H1 (cell line): ENCODE measurements at regions not wholly inside any gene's neighbourhood (a gene's known extent, or its start where the extent isn't known, plus 50 kb on each side); places are given as distances from the start of the nearest gene placed in this dataset.

Experiments used
- CTCF ChIA-PET: fragments of 300-600 bp; sonication (Branson Sonifier 250); formaldehyde crosslinking; loops from one replicate; lab custom pipeline; 2021; ENCODE audit not compliant: partially characterized antibody; lab: Charles Lee
- POLR2A ChIA-PET: fragments of 300-600 bp; sonication (Branson Sonifier 250); formaldehyde crosslinking; loops from one replicate; lab custom pipeline; 2021; ENCODE audit warnings: inconsistent platforms; ENCODE audit not compliant: partially characterized antibody; lab: Charles Lee
- DNase-seq, 2 experiments: peaks; one replicate each; pipeline versions ENCODE4 v3.0.0 to v3.0.0-alpha.2; 2010 to 2022; ENCODE audit warnings: low spot score in 2 of 2, low read depth in 1 of 2, mixed read lengths in 1 of 2
- FAIRE-seq: peaks from 2 replicates; lab custom pipeline; 2011; peaks lifted over from hg19 to GRCh38; lab: Jason Lieb, UNC
- H2AFZ ChIP-seq: 2 replicates; pipeline ENCODE4 v1.8.1; 2012; ENCODE audit warnings: low read length, inconsistent platforms
- H2AK5ac ChIP-seq: 2 replicates; pipeline ENCODE4 v1.6.1; 2013; ENCODE audit warnings: low read depth, low read length
- H2BK120ac ChIP-seq: replicated peaks from 2 replicates; pipeline ENCODE3; 2013; ENCODE audit warnings: low read depth, low read length, inconsistent platforms
- H2BK12ac ChIP-seq: 2 replicates; pipeline ENCODE4 v1.6.1; 2013; ENCODE audit warnings: low read depth, low read length
- H2BK15ac ChIP-seq: 2 replicates; pipeline ENCODE4 v1.6.1; 2013; ENCODE audit warnings: low read length
- H2BK20ac ChIP-seq: 2 replicates; pipeline ENCODE4 v1.6.1; 2013; ENCODE audit warnings: low read length
- H2BK5ac ChIP-seq: 2 replicates; pipeline ENCODE4 v1.6.1; 2013; ENCODE audit warnings: low read depth, low read length
- H3K14ac ChIP-seq: 2 replicates; pipeline ENCODE4 v1.6.1; 2013; ENCODE audit warnings: inconsistent platforms; ENCODE audit not compliant: insufficient read length
- H3K18ac ChIP-seq: 2 replicates; pipeline ENCODE4 v1.6.1; 2013; ENCODE audit warnings: low read length; ENCODE audit errors: extremely low read depth
- H3K23ac ChIP-seq: 2 replicates; pipeline ENCODE4 v1.6.1; 2013; ENCODE audit warnings: inconsistent platforms; ENCODE audit not compliant: insufficient read length
- H3K23me2 ChIP-seq: 2 replicates; pipeline ENCODE4 v1.6.1; 2013; ENCODE audit warnings: low read depth, low read length
- H3K27ac ChIP-seq: 2 replicates; pipeline ENCODE4 v1.6.1; 2011; ENCODE audit warnings: low read depth, low read length, inconsistent platforms
- H3K27me3 ChIP-seq, 4 experiments: replicated peaks in 1 of 4; 1 replicate in 1 of 4; 2 replicates in 3 of 4; pipeline versions ENCODE4 v1.6.1 to v1.8.1; 2011 to 2013; ENCODE audit warnings: low read length in 3 of 4, mild to moderate bottlenecking in 3 of 4, inconsistent platforms in 2 of 4, mixed read lengths in 2 of 4, moderate library complexity in 1 of 4; ENCODE audit not compliant: control insufficient read depth in 3 of 4, insufficient read depth in 3 of 4; ENCODE audit errors: extremely low read depth in 1 of 4
- H3K36me3 ChIP-seq, 4 experiments: 2 replicates each; pipeline versions ENCODE4 v1.6.1 to v1.8.1; 2011 to 2013; ENCODE audit warnings: mild to moderate bottlenecking in 4 of 4, low read length in 3 of 4, moderate library complexity in 2 of 4, control low read depth in 1 of 4, inconsistent platforms in 1 of 4; ENCODE audit not compliant: insufficient read depth in 4 of 4, control insufficient read depth in 2 of 4
- H3K4ac ChIP-seq: replicated peaks from 2 replicates; pipeline ENCODE3; 2013; ENCODE audit warnings: low read length, low read depth, mixed read lengths, inconsistent platforms; ENCODE audit not compliant: insufficient read length
- H3K4me1 ChIP-seq, 4 experiments: replicated peaks in 1 of 4; 1 replicate in 1 of 4; 2 replicates in 3 of 4; pipeline versions ENCODE4 v1.6.1 to v1.8.1; 2011 to 2013; ENCODE audit warnings: low read length in 3 of 4, inconsistent platforms in 2 of 4, mixed read lengths in 1 of 4; ENCODE audit not compliant: insufficient read depth in 4 of 4, control insufficient read depth in 3 of 4
- H3K4me2 ChIP-seq, 2 experiments: 2 replicates each; pipeline versions ENCODE4 v1.6.1 to v1.8.1; 2011 to 2013; ENCODE audit warnings: low read depth in 2 of 2, low read length in 2 of 2, control low read depth in 1 of 2, inconsistent platforms in 1 of 2, mild to moderate bottlenecking in 1 of 2; ENCODE audit not compliant: insufficient read depth in 1 of 2
- H3K4me3 ChIP-seq, 4 experiments: fragments of 200-600, 300-600 bp in 1 of 4; sonication (generic), shearing (Covaris generic), sonication (Bioruptor Twin) in 1 of 4; 2 replicates each; pipeline versions ENCODE4 v1.5.1 to v1.8.1; 2011 to 2016; ENCODE audit warnings: low read length in 4 of 4, low read depth in 3 of 4, control low read depth in 2 of 4, inconsistent platforms in 2 of 4, mild to moderate bottlenecking in 2 of 4, mixed read lengths in 1 of 4, moderate library complexity in 1 of 4; ENCODE audit not compliant: insufficient read depth in 2 of 4; ENCODE audit errors: extremely low read depth in 1 of 4
- H3K56ac ChIP-seq: replicated peaks from 2 replicates; pipeline ENCODE3; 2013; ENCODE audit warnings: low read depth, mild to moderate bottlenecking, mixed read lengths, low read length, inconsistent platforms; ENCODE audit not compliant: insufficient read length
- H3K79me1 ChIP-seq: 2 replicates; pipeline ENCODE4 v1.6.1; 2013; ENCODE audit warnings: low read depth, low read length, control low read depth
- H3K79me2 ChIP-seq, 2 experiments: 2 replicates each; pipeline versions ENCODE4 v1.6.1 to v1.8.1; 2012 to 2013; ENCODE audit warnings: low read length in 2 of 2, mild to moderate bottlenecking in 2 of 2, inconsistent platforms in 1 of 2; ENCODE audit not compliant: insufficient read depth in 2 of 2, control insufficient read depth in 1 of 2
- H3K9ac ChIP-seq, 4 experiments: replicated peaks in 1 of 4; 1 replicate in 1 of 4; 2 replicates in 3 of 4; pipeline versions ENCODE4 v1.6.1 to v1.8.1; 2011 to 2013; ENCODE audit warnings: low read depth in 3 of 4, low read length in 3 of 4, control low read depth in 2 of 4, mild to moderate bottlenecking in 2 of 4, moderate library complexity in 2 of 4, inconsistent platforms in 1 of 4; ENCODE audit errors: extremely low read depth in 1 of 4
- H3K9me3 ChIP-seq, 2 experiments: 2 replicates each; pipeline versions ENCODE4 v1.6.1 to v1.8.1; 2012 to 2013; ENCODE audit warnings: mild to moderate bottlenecking in 2 of 2, moderate library complexity in 2 of 2, control low read depth in 1 of 2, inconsistent platforms in 1 of 2, low read depth in 1 of 2, low read length in 1 of 2, mixed read lengths in 1 of 2; ENCODE audit not compliant: insufficient read depth in 2 of 2
- H4K20me1 ChIP-seq, 2 experiments: replicated peaks in 1 of 2; 2 replicates each; pipeline versions ENCODE3 to v1.8.1; 2011 to 2013; ENCODE audit warnings: inconsistent platforms in 2 of 2, low read length in 2 of 2, mild to moderate bottlenecking in 1 of 2; ENCODE audit not compliant: insufficient read depth in 2 of 2, control insufficient read depth in 1 of 2
- H4K5ac ChIP-seq: 2 replicates; pipeline ENCODE4 v1.6.1; 2013; ENCODE audit warnings: low read length, low read depth, mixed read lengths, inconsistent platforms; ENCODE audit not compliant: insufficient read length
- H4K8ac ChIP-seq: 2 replicates; pipeline ENCODE4 v1.8.0; 2013; ENCODE audit warnings: mild to moderate bottlenecking, moderate library complexity, low read length, inconsistent platforms; ENCODE audit not compliant: insufficient read depth; ENCODE audit errors: extremely low read depth
- H4K91ac ChIP-seq: replicated peaks from 2 replicates; pipeline ENCODE3; 2013; ENCODE audit warnings: low read length, mixed read lengths, inconsistent platforms; ENCODE audit not compliant: insufficient read length
- BRCA1 ChIP-seq: IDR thresholded peaks from 2 replicates; pipeline ENCODE4 v1.6.1; 2012; ENCODE audit warnings: low read depth, low read length, improper control_type of control experiment
- CHD2 ChIP-seq: IDR thresholded peaks from 2 replicates; pipeline ENCODE4 v1.6.1; 2012; ENCODE audit warnings: low read length, improper control_type of control experiment
- EGR1 ChIP-seq: IDR thresholded peaks from 2 replicates; pipeline ENCODE4 v1.6.1; 2011; ENCODE audit warnings: low read depth, low read length, borderline replicate concordance
- EZH2 ChIP-seq: fragments of 200-600 bp; sonication (generic); IDR thresholded peaks from 2 replicates; pipeline ENCODE4 v1.7.1; 2012; ENCODE audit warnings: low read depth, mild to moderate bottlenecking, moderate library complexity, low read length, inconsistent platforms; ENCODE audit not compliant: severe bottlenecking
- FOSL1 ChIP-seq: IDR thresholded peaks from 2 replicates; pipeline ENCODE4 v1.6.1; 2011; ENCODE audit warnings: mild to moderate bottlenecking, low read depth, low read length, moderate library complexity; ENCODE audit not compliant: insufficient read depth
- HDAC6 ChIP-seq: IDR thresholded peaks from one replicate; pipeline ENCODE4 v1.7.1; 2012; ENCODE audit warnings: low read depth, mild to moderate bottlenecking, inconsistent platforms, low read length, moderate library complexity
- KDM5A ChIP-seq: fragments of 200-600 bp; IDR thresholded peaks from 2 replicates; pipeline ENCODE4 v1.7.1; 2012; ENCODE audit warnings: mild to moderate bottlenecking, low read length, inconsistent platforms, mixed read lengths
- RBBP5 ChIP-seq: IDR thresholded peaks from 2 replicates; pipeline ENCODE4 v1.7.1; 2012; ENCODE audit warnings: low read depth, mild to moderate bottlenecking, inconsistent platforms, low read length, moderate library complexity, borderline replicate concordance
- SP4 ChIP-seq: IDR thresholded peaks from 2 replicates; pipeline ENCODE4 v1.6.1; 2012; ENCODE audit warnings: low read length, inconsistent platforms
- TBP ChIP-seq: IDR thresholded peaks from 2 replicates; pipeline ENCODE4 v1.6.1; 2011; ENCODE audit warnings: low read depth, low read length, improper control_type of control experiment
- WGBS, 2 experiments: shearing (Covaris generic) in 1 of 2; methylation state at CpG; one replicate each; pipeline versions ENCODE4 v1.1.6 to v1.1.7; 2013 to 2015; ENCODE audit warnings: low lambda C conversion rate in 2 of 2, mixed read lengths in 2 of 2, inconsistent platforms in 1 of 2, low coverage in 1 of 2, missing lambda C conversion rate in 1 of 2; ENCODE audit not compliant: insufficient replicate concordance in 2 of 2, insufficient coverage in 1 of 2, insufficient read length in 1 of 2; ENCODE audit errors: extremely low coverage in 1 of 2, missing lambda C conversion rate in 1 of 2; 5-methylcytosine and 5-hydroxymethylcytosine counted together

- TF ChIP-seq FOSL1: no peak
- TF ChIP-seq SP4: no peak
- no peak for TF ChIP-seq TBP
- TF ChIP-seq BRCA1: no peak
- TF ChIP-seq CHD2: no peak
- no peak for TF ChIP-seq EZH2
- no peak for TF ChIP-seq KDM5A
- TF ChIP-seq HDAC6: no peak
- no peak for TF ChIP-seq RBBP5
- no peak for TF ChIP-seq EGR1
- WGBS, 2 experiments: 92% methylated on average over 9 of the region's 9 CpGs; no CpG with 5 or more reads in 1 of the 2 experiments
- H3K23ac ChIP-seq: no peak overlapping the region
- H3K27ac ChIP-seq: no peak overlapping the region
- no peak overlapping the region for H3K4me2 ChIP-seq
- H3K14ac ChIP-seq: no peak overlapping the region
- no peak overlapping the region for H2BK120ac ChIP-seq
- no peak overlapping the region for H3K56ac ChIP-seq
- FAIRE-seq (no peak), DNase-seq (no peak)
- H2AK5ac ChIP-seq: no peak overlapping the region
- ChIA-PET POLR2A (no interaction called here), CTCF (no interaction called here)
- H2BK12ac ChIP-seq: no peak overlapping the region
- H3K79me1 ChIP-seq: no peaks in the 10 kb centered on the region
- no peak overlapping the region for H2AFZ ChIP-seq
- H3K4me1 ChIP-seq: no peaks in the 10 kb centered on the region
- no peak overlapping the region for H2BK5ac ChIP-seq
- H2BK15ac ChIP-seq: no peak overlapping the region; the same call in 1 of the 2 replicates
- no peaks in the 10 kb centered on the region for H3K36me3 ChIP-seq
- H3K4ac ChIP-seq: no peak overlapping the region
- H3K79me2 ChIP-seq: no peaks in the 10 kb centered on the region
- no peak overlapping the region for H4K5ac ChIP-seq
- H3K23me2 ChIP-seq: no peaks in the 10 kb centered on the region
- no peak overlapping the region for H3K9ac ChIP-seq
- H2BK20ac ChIP-seq: no peak overlapping the region
- no peak overlapping the region for H3K18ac ChIP-seq
- no peak overlapping the region for H4K8ac ChIP-seq
- no peaks in the 10 kb centered on the region for H4K20me1 ChIP-seq
- no peak overlapping the region for H3K4me3 ChIP-seq
- H3K27me3 ChIP-seq: no peaks in the 10 kb centered on the region
- no peak overlapping the region for H4K91ac ChIP-seq
- H3K9me3 ChIP-seq: no peaks in the 10 kb centered on the region
These were observed 176.8 kb downstream of the LMO4 start for GRCh38 chr1:87505391-87505983.
